ENCODE measurements at regions not wholly inside any gene's neighbourhood (a gene's known extent, or its start where the extent isn't known, plus 50 kb on each side); places are given as distances from the start of the nearest gene placed in this dataset.

DNA sequence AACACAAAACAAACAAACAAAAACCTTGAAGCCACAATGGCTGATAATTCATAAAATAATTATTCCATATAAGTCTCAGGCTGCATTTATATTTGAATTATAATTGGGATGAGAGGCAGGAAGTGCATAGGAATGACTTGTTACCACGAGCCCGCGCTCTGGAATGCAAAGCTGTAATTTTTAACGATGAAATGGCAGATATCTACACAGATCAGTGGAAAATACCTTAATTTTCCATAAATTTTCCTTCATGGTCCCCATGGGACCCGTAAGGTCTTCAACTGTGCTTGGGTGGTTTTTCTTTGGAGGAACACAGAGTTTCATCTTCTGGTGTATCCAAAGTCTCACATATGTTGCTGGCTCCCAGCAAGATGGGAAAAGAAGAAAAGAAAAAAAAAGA is 226.8 kb downstream of the SHOX start:
- H4K5ac ChIP-seq (ENCODE audit: low read depth, low read length) = no peak overlapping the region
- POLR2A ChIA-PET (ENCODE audit: unreplicated experiment) = no interaction called here
- TF ChIP-seq, protein P1, sequence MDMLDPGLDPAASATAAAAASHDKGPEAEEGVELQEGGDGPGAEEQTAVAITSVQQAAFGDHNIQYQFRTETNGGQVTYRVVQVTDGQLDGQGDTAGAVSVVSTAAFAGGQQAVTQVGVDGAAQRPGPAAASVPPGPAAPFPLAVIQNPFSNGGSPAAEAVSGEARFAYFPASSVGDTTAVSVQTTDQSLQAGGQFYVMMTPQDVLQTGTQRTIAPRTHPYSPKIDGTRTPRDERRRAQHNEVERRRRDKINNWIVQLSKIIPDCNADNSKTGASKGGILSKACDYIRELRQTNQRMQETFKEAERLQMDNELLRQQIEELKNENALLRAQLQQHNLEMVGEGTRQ (IDR thresholded peaks at IDR 0.05; ENCODE audit: low read depth, low read length) = no peak
- TF ChIP-seq RAD21 (IDR thresholded peaks at IDR 0.05; ENCODE audit: low read length) (no peak), RCOR1 (IDR thresholded peaks at IDR 0.05; ENCODE audit: insufficient replicate concordance, low read length) (no peak), MAFK (IDR thresholded peaks at IDR 0.05; ENCODE audit: low read depth, low read length) (no peak), MXI1 (IDR thresholded peaks at IDR 0.05; ENCODE audit: borderline replicate concordance, low read depth, low read length) (no peak), BHLHE40 (IDR thresholded peaks at IDR 0.05; ENCODE audit: low read depth, low read length) (no peak), RFX5 (IDR thresholded peaks at IDR 0.05; ENCODE audit: low read depth, low read length) (no peak), CHD1 (IDR thresholded peaks at IDR 0.05; ENCODE audit: low read depth, low read length) (no peak), NFE2L2 (IDR thresholded peaks at IDR 0.05; ENCODE audit: low read depth, low read length) (no peak), POLR2A (IDR thresholded peaks at IDR 0.05; ENCODE audit: low read depth, low read length) (no peak), MAZ (IDR thresholded peaks at IDR 0.05; ENCODE audit: borderline replicate concordance, low read depth, low read length) (no peak), FOS (IDR thresholded peaks at IDR 0.05; ENCODE audit: low read depth, low read length) (no peak)
- TF ChIP-seq, protein P2, sequence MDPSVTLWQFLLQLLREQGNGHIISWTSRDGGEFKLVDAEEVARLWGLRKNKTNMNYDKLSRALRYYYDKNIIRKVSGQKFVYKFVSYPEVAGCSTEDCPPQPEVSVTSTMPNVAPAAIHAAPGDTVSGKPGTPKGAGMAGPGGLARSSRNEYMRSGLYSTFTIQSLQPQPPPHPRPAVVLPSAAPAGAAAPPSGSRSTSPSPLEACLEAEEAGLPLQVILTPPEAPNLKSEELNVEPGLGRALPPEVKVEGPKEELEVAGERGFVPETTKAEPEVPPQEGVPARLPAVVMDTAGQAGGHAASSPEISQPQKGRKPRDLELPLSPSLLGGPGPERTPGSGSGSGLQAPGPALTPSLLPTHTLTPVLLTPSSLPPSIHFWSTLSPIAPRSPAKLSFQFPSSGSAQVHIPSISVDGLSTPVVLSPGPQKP (IDR thresholded peaks at IDR 0.05; ENCODE audit: borderline replicate concordance, low read depth, low read length) = no peak
- TF ChIP-seq, protein P3, sequence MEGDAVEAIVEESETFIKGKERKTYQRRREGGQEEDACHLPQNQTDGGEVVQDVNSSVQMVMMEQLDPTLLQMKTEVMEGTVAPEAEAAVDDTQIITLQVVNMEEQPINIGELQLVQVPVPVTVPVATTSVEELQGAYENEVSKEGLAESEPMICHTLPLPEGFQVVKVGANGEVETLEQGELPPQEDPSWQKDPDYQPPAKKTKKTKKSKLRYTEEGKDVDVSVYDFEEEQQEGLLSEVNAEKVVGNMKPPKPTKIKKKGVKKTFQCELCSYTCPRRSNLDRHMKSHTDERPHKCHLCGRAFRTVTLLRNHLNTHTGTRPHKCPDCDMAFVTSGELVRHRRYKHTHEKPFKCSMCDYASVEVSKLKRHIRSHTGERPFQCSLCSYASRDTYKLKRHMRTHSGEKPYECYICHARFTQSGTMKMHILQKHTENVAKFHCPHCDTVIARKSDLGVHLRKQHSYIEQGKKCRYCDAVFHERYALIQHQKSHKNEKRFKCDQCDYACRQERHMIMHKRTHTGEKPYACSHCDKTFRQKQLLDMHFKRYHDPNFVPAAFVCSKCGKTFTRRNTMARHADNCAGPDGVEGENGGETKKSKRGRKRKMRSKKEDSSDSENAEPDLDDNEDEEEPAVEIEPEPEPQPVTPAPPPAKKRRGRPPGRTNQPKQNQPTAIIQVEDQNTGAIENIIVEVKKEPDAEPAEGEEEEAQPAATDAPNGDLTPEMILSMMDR (conservative IDR thresholded peaks at IDR 0.05; ENCODE audit: low read depth, low read length) = no peak
- no peak overlapping the region for H3K9ac ChIP-seq (ENCODE audit: low read depth, low read length)
- no peaks in the 10 kb centered on the region for H3K79me1 ChIP-seq (ENCODE audit: low read depth in 1 of 2, low read length in 2 of 2)
- no peaks in the 10 kb centered on the region for H4K20me1 ChIP-seq (ENCODE audit: insufficient read depth, low read length)
- no peak overlapping the region for H3K18ac ChIP-seq (ENCODE audit: low read depth, low read length)
- no peak overlapping the region for H3K4me2 ChIP-seq (ENCODE audit: low read depth, low read length)
- in situ Hi-C loops (cut with MboI; ENCODE audit: low sequenced_read_pairs) (no loop called here), intact Hi-C loops (cut with micrococcal nuclease) (no loop called here), dilution Hi-C loops (cut with HindIII; ENCODE audit: low sequenced_read_pairs, unreplicated experiment) (no loop called here)
- no peak overlapping the region for H3K14ac ChIP-seq (replicated peaks; ENCODE audit: low read depth, low read length)
- H3K36me3 ChIP-seq (ENCODE audit: control insufficient read depth, insufficient read depth, low read length) = no peaks in the 10 kb centered on the region
- H3K4me1 ChIP-seq (ENCODE audit: control insufficient read depth, insufficient read depth, low read length) = no peaks in the 10 kb centered on the region
- no peak overlapping the region for H2BK5ac ChIP-seq (ENCODE audit: low read depth, low read length, poor library complexity, severe bottlenecking)
- no peak overlapping the region for H3K4ac ChIP-seq (ENCODE audit: low read depth, low read length)
- no peak overlapping the region for H2AK5ac ChIP-seq (ENCODE audit: low read depth, low read length)
- no peak overlapping the region for H3K56ac ChIP-seq (ENCODE audit: extremely low read depth, insufficient read depth, low read length)
- H2BK20ac ChIP-seq (ENCODE audit: low read depth, low read length) = no peak overlapping the region
- H3K4me3 ChIP-seq (ENCODE audit: insufficient read depth, low read depth, low read length) = no peak overlapping the region
- H2AFZ ChIP-seq (replicated peaks; ENCODE audit: low read length, poor library complexity) = no peak overlapping the region
- no peak overlapping the region for H4K8ac ChIP-seq (ENCODE audit: low read depth in 2 of 2, low read length in 2 of 2)
- no peak overlapping the region for H2BK120ac ChIP-seq (ENCODE audit: low read depth, low read length)
- WGBS, 2 experiments (ENCODE audit: extremely low coverage in 2 of 2, insufficient read length in 1 of 2) = no CpG with 5 or more reads among the region's 5 CpGs
- no peak for DNase-seq
- no peaks in the 10 kb centered on the region for H3K9me1 ChIP-seq (ENCODE audit: insufficient read depth, low read length)
- no peak for ATAC-seq (ENCODE audit: low read depth)
- CTCF ChIA-PET = no interaction called here
- H3K27me3 ChIP-seq (ENCODE audit: control insufficient read depth, insufficient read depth, low read length) = no peaks in the 10 kb centered on the region
- no peak overlapping the region for H2AK9ac ChIP-seq (replicated peaks; ENCODE audit: low read depth, low read length, poor library complexity)
- H3K9me3 ChIP-seq (ENCODE audit: control insufficient read depth, insufficient read depth, low read length) = peaks cover 16% of the 10 kb centered on the region
- BruUV-seq (replicated peaks) = no TSS peak
- H4K91ac ChIP-seq (ENCODE audit: insufficient read depth, low read depth, low read length) = no peak overlapping the region
- H3K23ac ChIP-seq (ENCODE audit: low read depth, low read length) = no peak overlapping the region
- no peak overlapping the region for H2BK15ac ChIP-seq (ENCODE audit: low read depth, low read length)
- no peak overlapping the region for H3K27ac ChIP-seq (ENCODE audit: insufficient read depth, low read length)
